ENCODE measurements at regions not wholly inside any gene's neighbourhood (a gene's known extent, or its start where the extent isn't known, plus 50 kb on each side); places are given as distances from the start of the nearest gene placed in this dataset.
A peak's percentile ranks its signal among the peaks of the same experiment; 100 is the strongest.
"Not testable (repeated sequence)": the region's sequence is repeated elsewhere in the genome, so short reads cannot be mapped to it uniquely, and the experiment has no call there.

GRCh38 chr6:67909354-67909753 lies 725.7 kb upstream of the ADGRB3 start:
- no peak for DNase-seq (ENCODE audit: low read depth)

- DNase-seq (ENCODE audit: low read depth) = no peak
Measured at GRCh38 chr6:67908379-67908778, 726.7 kb upstream of the ADGRB3 start.

- DNase-seq (ENCODE audit: low read depth) = not testable (repeated sequence)
Measured at GRCh38 chr6:67904735-67905134, 730.3 kb upstream of the ADGRB3 start.

GRCh38 chr6:67898875-67899274 lies 736.2 kb upstream of the ADGRB3 start:
- DNase-seq (ENCODE audit: low read depth) = no peak

- no peak for DNase-seq (ENCODE audit: low read depth)
Measured at GRCh38 chr6:67897998-67898607, 737.0 kb upstream of the ADGRB3 start.

- DNase-seq (ENCODE audit: low read depth) = peak; percentile 15
Measured at GRCh38 chr6:67896476-67896875, 738.6 kb upstream of the ADGRB3 start.

- DNase-seq (ENCODE audit: low read depth) = no peak
Measured at GRCh38 chr6:67889682-67889995, 745.4 kb upstream of the ADGRB3 start.

GRCh38 chr6:67888886-67889681 lies 746.0 kb upstream of the ADGRB3 start:
- no peak for DNase-seq (ENCODE audit: low read depth)

GRCh38 chr6:67888546-67888885 lies 746.6 kb upstream of the ADGRB3 start:
- no peak for DNase-seq (ENCODE audit: low read depth)

- no peak for DNase-seq (ENCODE audit: low read depth)
Measured at GRCh38 chr6:67887747-67888545, 747.1 kb upstream of the ADGRB3 start.

GRCh38 chr6:67887419-67887746 lies 747.7 kb upstream of the ADGRB3 start:
- no peak for DNase-seq (ENCODE audit: low read depth)

GRCh38 chr6:67886840-67887292 lies 748.2 kb upstream of the ADGRB3 start:
- DNase-seq (ENCODE audit: low read depth) = no peak

- DNase-seq (ENCODE audit: low read depth) = no peak
Measured at GRCh38 chr6:67886036-67886707, 748.9 kb upstream of the ADGRB3 start.

- DNase-seq (ENCODE audit: low read depth) = no peak
Measured at GRCh38 chr6:67885081-67886033, 749.7 kb upstream of the ADGRB3 start.

GRCh38 chr6:67884442-67884841 lies 750.6 kb upstream of the ADGRB3 start:
- no peak for DNase-seq (ENCODE audit: low read depth)

GRCh38 chr6:67883500-67884366 lies 751.3 kb upstream of the ADGRB3 start:
- no peak for DNase-seq (ENCODE audit: low read depth)

- no peak for DNase-seq (ENCODE audit: low read depth)
Measured at GRCh38 chr6:67882436-67883311, 752.4 kb upstream of the ADGRB3 start.

GRCh38 chr6:67881706-67882065 lies 753.4 kb upstream of the ADGRB3 start:
- no peak for DNase-seq (ENCODE audit: low read depth)
